Ectodermal cell (in vitro differentiated cells): ENCODE measurements at regions not wholly inside any gene's neighbourhood (a gene's known extent, or its start where the extent isn't known, plus 50 kb on each side); places are given as distances from the start of the nearest gene placed in this dataset.

Experiments
- H3K27ac ChIP-seq: 2 replicates; pipeline ENCODE4 v1.7.0; 2013; ENCODE audit warnings: mild to moderate bottlenecking, low read depth, low read length; ENCODE audit not compliant: insufficient read depth, poor library complexity, severe bottlenecking
- H3K27me3 ChIP-seq: 2 replicates; pipeline ENCODE4 v1.7.0; 2013; ENCODE audit warnings: mild to moderate bottlenecking, low read length; ENCODE audit not compliant: insufficient read depth, control insufficient read depth, poor library complexity, severe bottlenecking
- H3K36me3 ChIP-seq: one replicate; pipeline ENCODE4 v1.7.0; 2013; ENCODE audit warnings: low read length; ENCODE audit not compliant: control insufficient read depth, insufficient read depth
- H3K4me1 ChIP-seq: one replicate; pipeline ENCODE4 v1.7.0; 2013; ENCODE audit warnings: low read length; ENCODE audit not compliant: control insufficient read depth, insufficient read depth
- H3K4me3 ChIP-seq: 2 replicates; pipeline ENCODE4 v1.7.0; 2013; ENCODE audit warnings: low read depth, low read length, control low read depth; ENCODE audit not compliant: insufficient read depth
- H3K9me3 ChIP-seq: 2 replicates; pipeline ENCODE4 v1.7.0; 2013; ENCODE audit warnings: mild to moderate bottlenecking, low read length, moderate library complexity; ENCODE audit not compliant: control insufficient read depth
- WGBS, 2 experiments: methylation state at CpG; one replicate each; pipeline ENCODE4 v1.1.7; 2013; ENCODE audit warnings: missing lambda C conversion rate in 2 of 2; 5-methylcytosine and 5-hydroxymethylcytosine counted together

GRCh38 chr11:110034806-110035205 is 58.4 kb upstream of the ZC3H12C start:
- no peak overlapping the region for H3K27ac ChIP-seq
- H3K9me3 ChIP-seq, result no peaks in the 10 kb centered on the region
- no peaks in the 10 kb centered on the region for H3K36me3 ChIP-seq
- no peak overlapping the region for H3K4me3 ChIP-seq
- H3K4me1 ChIP-seq, result no peaks in the 10 kb centered on the region
- no peaks in the 10 kb centered on the region for H3K27me3 ChIP-seq
- WGBS, 2 experiments, result 91 to 94% methylated on average over 4 of the region's 4 CpGs

GRCh38 chr11:110035357-110035756 is 57.8 kb upstream of the ZC3H12C start:
- H3K9me3 ChIP-seq, result no peaks in the 10 kb centered on the region
- no peaks in the 10 kb centered on the region for H3K36me3 ChIP-seq
- no peaks in the 10 kb centered on the region for H3K4me1 ChIP-seq
- 46 to 50% methylated on average over 2 of the region's 2 CpGs for WGBS, 2 experiments
- H3K27ac ChIP-seq, result no peak overlapping the region
- no peaks in the 10 kb centered on the region for H3K27me3 ChIP-seq
- no peak overlapping the region for H3K4me3 ChIP-seq

GRCh38 chr11:110038201-110038600 is 55.0 kb upstream of the ZC3H12C start:
- Histone ChIP-seq H3K4me3 (no peak overlapping the region), H3K27ac (no peak overlapping the region), H3K36me3 (no peaks in the 10 kb centered on the region), H3K9me3 (no peaks in the 10 kb centered on the region), H3K4me1 (no peaks in the 10 kb centered on the region), H3K27me3 (no peaks in the 10 kb centered on the region)
- WGBS, 2 experiments, result 82 to 85% methylated on average over 2 to 3 of the region's 3 CpGs
